ENCODE measurements at regions not wholly inside any gene's neighbourhood (a gene's known extent, or its start where the extent isn't known, plus 50 kb on each side); places are given as distances from the start of the nearest gene placed in this dataset.
"Not testable (repeated sequence)": the region's sequence is repeated elsewhere in the genome, so short reads cannot be mapped to it uniquely, and the experiment has no call there.

DNA sequence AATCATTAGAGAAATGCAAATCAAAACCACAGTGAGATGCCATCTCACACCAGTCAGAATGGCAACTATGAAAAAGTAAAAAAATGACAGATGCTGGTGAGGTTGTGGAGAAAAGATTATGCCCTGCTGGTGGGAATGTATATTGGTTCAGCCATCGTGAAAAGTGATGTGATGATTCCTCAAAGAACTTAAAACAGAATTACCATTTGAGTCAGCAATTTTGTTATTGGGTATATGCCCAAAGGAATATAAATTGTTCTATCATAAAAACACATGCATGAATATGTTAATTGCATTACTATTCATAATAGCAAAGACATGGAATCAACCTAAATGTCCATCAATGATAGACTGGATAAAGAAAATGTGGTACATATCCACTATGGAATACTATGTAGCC lies 115.1 kb upstream of the OR4E1 start:
- DNase-seq, result not testable (repeated sequence)

DNA sequence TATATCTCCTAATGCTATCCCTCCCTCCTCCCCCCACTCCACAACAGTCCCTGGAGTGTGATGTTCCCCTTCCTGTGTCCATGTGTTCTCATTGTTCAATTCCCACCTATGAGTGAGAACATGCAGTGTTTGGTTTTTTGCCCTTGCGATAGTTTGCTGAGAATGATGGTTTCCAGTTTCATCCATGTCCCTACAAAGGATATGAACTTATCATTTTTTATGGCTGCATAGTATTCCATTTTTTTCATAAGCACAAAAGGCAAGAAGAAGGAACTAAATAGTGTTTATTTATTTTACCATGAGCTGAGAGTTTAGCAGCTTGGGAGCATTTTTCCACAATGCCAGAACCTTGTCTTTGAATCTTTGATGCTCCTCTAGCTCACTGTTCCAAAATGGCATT lies 113.6 kb upstream of the OR4E1 start:
- DNase-seq, result not testable (repeated sequence)

DNA sequence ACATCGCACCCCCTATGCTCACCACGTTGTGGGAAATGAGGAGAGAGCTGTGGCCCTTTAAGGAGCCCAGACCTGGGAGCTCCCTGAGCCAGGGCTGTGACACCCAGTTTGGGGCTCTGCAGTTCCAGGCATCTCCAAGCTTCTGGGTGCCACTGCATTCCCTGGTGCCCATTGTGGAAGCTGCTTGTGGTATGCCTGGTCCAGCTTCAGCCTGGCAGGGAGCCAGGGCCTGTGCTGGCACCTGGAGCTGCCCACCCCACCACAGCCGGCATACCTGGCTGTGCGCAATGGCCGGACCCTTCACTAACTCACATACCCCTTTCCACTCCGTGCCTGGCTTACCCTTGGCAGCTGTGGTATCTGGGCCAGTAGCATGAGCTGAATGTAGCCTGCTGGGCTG lies 107.9 kb upstream of the OR4E1 start:
- no peak for DNase-seq

- DNase-seq, result no peak
Observed at GRCh38 chr14:21780429-21781084, 106.9 kb upstream of the OR4E1 start.

DNA sequence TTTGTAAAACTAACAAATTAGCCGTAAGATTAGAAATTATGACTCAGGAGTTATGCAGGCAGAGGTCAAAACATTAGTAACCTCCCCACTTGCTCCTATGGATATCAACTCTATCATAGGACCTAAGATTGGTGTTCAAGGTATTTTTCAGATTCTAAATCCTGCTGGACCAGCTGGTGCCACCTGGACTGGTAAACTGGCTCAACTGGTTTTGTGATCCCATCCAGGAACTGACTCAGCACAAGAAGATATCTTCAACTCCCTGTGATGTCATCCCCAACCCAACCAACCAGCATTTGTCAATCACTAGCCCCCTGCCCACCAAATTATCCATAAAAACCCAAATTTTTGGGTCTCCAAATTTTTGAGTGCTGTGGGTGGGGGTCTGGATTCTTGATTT lies 98.1 kb upstream of the OR4E1 start:
- no peak for DNase-seq

DNA sequence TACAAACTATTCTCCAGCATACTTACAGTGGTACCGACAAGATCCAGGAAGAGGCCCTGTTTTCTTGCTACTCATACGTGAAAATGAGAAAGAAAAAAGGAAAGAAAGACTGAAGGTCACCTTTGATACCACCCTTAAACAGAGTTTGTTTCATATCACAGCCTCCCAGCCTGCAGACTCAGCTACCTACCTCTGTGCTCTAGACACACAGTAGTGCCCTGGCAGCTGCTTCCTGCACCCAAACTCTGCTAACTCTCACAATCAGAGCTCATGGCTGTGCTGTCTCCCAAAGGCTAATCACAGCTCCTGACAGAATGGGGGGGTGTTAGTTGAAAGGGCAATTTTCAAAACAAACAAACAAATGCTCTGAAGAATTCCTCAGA lies 95.2 kb upstream of the OR4E1 start:
- DNase-seq, result no peak

DNA sequence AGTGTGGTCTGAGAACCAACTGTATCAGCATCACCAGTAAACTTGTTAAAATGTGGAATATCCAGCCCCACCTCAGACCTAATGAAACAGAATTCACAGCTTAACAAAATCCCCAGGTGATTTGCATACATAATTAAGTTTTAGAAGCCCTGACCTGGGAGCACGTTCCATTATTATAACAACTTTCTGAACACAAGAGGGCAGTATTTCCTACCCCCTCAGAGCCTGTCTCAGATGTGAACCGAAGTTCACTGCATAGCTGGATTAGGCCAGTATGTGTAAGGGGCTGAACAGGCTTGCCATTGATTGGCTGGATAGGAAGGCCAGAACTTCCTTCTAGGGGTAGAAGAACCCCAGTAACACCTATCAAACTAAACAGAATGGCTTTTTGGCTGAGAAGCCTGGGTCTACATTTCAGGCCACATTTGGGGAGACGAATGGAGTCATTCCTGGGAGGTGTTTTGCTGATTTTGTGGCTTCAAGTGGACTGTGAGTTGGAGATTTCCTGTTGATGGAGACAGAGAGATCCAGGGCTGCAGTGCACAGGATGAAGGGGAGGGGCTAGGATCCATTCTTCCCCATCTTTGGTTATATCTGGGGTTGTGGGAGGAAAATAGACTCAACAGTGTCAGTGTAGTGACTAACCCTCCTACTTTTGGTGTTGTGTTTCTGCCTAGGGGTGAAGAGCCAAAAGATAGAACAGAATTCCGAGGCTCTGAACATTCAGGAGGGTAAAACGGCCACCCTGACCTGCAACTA lies 94.7 kb upstream of the OR4E1 start:
- no peak for DNase-seq

DNA sequence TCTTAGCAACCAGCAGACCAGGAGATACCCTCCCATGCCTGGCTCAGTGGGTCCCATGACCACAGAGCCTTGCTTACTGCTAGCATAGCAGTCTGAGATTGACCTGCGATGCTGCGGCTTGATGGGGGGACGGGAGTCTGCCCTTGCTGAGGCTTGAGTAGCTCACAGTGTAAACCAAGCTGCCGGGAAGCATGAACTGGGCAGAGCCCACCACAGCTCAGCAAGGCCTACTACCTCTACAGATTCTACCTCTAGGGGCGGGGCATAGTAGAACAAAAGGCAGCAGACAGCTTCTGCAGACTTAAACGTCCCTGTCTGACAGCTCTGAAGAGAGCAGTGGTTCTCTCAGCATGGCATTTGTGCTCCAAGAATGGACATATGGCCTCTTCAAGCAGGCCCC lies 86.7 kb upstream of the OR4E1 start:
- not testable (repeated sequence) for DNase-seq

- DNase-seq, result no peak
Observed at GRCh38 chr14:21749306-21749868, 75.8 kb upstream of the OR4E1 start.

GRCh38 chr14:21748869-21749303 lies 75.3 kb upstream of the OR4E1 start:
- peak; percentile 59 for DNase-seq

DNA sequence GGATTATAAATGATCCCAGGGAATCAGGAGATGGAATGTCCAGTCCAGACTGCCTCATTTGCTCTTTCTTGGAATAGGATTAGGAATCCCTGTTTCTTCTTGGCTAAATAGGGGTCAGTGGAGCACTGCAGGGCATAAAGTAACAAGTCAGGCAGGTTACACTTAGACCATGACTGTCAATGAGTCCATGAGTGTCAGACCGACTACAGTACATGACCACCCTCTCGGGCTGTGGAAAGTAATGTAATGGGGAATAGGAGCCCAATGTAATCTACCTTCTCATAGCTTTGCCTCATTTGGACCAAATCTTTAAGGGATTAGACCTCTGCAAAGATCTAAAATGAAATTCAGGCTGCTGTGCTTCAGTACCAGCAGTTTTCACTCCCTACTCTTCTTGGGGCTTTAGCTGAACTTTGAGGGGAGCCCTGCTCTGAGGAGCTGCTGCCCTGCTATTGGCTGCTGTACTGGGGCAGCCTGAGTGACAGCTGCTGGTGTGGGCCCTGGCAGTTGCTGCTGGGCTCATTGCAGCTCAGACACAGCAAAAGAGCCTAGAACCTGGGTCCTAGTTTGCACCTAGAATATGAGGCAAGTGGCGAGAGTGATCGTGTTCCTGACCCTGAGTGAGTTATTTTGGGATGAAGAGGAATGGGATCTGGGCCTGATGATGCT lies 62.2 kb upstream of the OR4E1 start:
- DNase-seq, result no peak

DNA sequence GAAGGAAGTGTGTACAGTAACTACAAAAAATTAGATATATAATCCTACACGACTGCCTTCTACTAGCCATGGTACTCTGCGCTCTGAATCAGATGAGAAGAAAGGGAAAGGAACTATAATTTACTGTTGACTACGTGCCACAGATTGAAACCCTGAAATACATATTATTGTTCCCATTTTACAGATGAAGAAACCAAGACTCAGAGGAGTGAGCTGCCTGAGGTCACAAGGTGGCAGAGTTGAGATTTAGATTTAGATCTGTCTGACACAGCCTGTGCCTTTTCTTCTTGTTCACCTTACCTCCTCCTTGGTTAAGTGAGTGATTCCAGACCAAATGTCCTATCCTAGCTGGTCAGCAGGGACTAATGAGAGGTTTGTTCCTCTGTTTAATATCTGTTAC lies 61.6 kb upstream of the OR4E1 start:
- DNase-seq, result no peak

DNA sequence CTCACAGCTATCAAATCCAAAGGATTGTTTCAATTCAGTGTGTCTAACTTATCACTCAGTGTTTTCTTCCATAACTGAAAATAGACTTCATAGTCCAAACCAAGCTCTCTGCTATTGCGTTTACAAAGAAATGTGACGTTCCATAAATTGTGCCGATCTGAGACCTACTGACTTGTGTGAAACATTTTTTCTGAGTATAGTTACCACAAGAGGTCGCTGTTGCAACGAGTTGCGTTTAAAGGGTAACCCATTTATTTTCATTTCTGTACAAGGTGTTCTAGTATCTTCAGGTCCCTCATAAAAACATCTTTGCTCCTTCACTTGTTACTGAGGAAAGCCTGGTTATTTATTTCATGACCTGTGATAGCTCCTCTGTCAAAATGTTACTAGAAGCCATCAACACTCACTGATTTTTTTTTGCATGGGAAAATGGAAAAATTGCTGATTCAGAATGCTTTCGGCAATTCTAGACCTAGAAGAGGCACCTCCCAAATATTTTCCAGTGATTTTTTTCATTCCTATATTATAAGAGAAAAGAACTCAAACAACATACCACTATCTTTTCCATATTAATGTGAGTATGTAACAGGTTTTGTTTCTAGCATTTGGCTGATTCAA lies 60.9 kb upstream of the OR4E1 start:
- DNase-seq, result no peak

DNA sequence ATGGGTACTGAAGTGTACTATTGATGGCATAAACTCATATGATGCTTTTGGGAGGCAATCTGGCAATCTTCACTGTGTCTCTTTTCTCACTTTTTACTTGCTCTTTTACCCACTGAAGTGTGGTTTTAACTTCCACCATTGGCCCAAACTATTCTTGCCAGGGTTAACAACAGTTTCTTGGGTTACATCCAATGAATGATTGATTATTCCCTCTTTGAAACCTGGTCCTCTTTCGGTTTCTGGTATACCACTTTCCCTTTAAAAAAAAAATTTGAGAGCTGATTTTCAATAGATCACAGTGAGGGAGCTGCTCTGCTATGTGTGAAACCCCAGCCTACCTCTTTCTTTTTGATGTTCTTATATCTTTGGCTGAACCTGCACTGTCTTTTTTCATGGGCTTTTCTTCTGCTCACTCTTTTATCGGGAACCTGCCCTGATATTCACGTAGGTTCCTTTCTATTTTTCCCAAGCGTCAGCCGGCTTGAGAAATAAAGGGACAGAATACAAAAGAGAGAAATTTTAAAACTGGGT lies 56.1 kb upstream of the OR4E1 start:
- no peak for DNase-seq

- no peak for DNase-seq
Observed at GRCh38 chr14:21725250-21725649, 51.6 kb upstream of the OR4E1 start.

DNA sequence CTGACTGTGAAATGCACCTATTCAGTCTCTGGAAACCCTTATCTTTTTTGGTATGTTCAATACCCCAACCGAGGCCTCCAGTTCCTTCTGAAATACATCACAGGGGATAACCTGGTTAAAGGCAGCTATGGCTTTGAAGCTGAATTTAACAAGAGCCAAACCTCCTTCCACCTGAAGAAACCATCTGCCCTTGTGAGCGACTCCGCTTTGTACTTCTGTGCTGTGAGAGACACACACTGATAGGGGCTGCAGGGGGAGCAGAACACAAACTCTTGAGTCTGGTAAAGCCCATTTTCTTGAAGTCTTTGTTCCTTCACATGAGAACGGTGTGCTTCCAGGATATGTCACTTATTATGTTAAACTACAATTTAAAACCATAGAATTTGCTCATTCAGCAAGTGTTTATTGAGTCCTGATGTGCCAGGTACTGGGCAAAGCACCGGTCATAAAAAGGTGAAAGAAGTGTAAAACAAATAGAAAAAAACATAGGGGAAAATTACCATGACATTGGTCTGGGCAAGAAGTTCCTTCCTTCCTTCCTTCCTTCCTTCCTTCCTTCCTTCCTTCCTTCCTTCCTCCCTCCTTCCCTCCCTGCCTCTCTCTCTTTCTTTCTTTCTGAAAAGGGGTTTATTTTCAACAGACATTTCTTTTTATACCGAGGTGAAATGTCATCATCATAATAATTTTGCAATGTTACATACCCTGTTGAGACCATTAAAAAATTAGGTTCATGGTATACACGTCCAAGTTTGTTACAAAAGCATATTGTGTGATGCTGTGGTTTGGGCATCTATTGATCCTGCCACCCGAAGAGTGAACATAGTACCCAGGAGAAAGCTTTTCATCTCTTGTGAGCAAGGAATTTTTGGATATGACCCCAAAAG lies 50.7 kb upstream of the OR4E1 start:
- no peak for DNase-seq

- DNase-seq, result peak; percentile 39
Observed at GRCh38 chr14:21723431-21724045, 49.9 kb upstream of the OR4E1 start.
